ENCODE measurements at regions not wholly inside any gene's neighbourhood (a gene's known extent, or its start where the extent isn't known, plus 50 kb on each side); places are given as distances from the start of the nearest gene placed in this dataset.

DNA sequence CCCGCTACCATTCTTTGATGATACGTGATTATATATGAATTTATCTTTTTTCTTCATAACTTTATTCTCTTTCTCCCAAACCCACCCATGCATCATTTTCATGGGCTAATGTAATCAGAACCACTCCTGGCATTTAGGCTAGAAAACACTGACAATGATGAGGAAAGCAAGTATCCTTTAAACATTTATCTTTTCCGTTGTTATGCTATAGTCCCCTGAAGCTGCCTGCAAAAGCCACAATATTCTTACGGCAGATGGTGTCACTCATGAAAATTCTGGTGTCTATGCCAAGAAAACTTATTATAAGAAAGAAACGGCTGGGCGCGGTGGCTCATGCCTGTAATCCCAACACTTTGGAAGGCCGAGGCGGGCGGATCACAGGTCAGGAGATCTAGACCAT lies 221.8 kb upstream of the CTAGE1 start:
- no peak overlapping the region for H3K27ac Mint-ChIP-seq
- H3K36me3 Mint-ChIP-seq, result no peaks in the 10 kb centered on the region
- no peaks in the 10 kb centered on the region for H3K9me3 ChIP-seq
- H3K4me1 Mint-ChIP-seq, result no peaks in the 10 kb centered on the region
- H3K4me3 Mint-ChIP-seq, result no peak overlapping the region
- H3K4me3 ChIP-seq (ENCODE audit: control insufficient read depth in 1 of 2, extremely low read depth in 1 of 2, low read length in 1 of 2), result no peak overlapping the region
- DNase-seq (no peak), ATAC-seq (replicated peaks in 1 of 4) (no peak)
- CTCF ChIA-PET, result no interaction called here
- H3K27me3 Mint-ChIP-seq, result peaks cover 0 to 10% of the 10 kb centered on the region in 2 donors
- H3K27me3 ChIP-seq (replicated peaks in 1 of 2; ENCODE audit: control insufficient read depth in 2 of 2, extremely low read depth in 1 of 2, insufficient read depth in 2 of 2, low read length in 1 of 2), result peaks cover 0 to under 1% of the 10 kb centered on the region in 2 experiments
- no peak overlapping the region for H3K27ac ChIP-seq (ENCODE audit: low read length)
- no peaks in the 10 kb centered on the region for H3K4me1 ChIP-seq (ENCODE audit: control insufficient read depth in 1 of 2, extremely low read depth in 1 of 2, insufficient read depth in 2 of 2, low read length in 2 of 2)
- peaks cover 7 to 22% (median 8%) of the 10 kb centered on the region in 3 donors for H3K9me3 Mint-ChIP-seq
- WGBS (ENCODE audit: insufficient coverage), result no CpG with 5 or more reads among the region's 10 CpGs
- POLR2A ChIA-PET, result no interaction called here
- H3K36me3 ChIP-seq (ENCODE audit: control insufficient read depth in 2 of 2, extremely low read depth in 1 of 2, insufficient read depth in 1 of 2, low read length in 1 of 2), result no peaks in the 10 kb centered on the region

DNA sequence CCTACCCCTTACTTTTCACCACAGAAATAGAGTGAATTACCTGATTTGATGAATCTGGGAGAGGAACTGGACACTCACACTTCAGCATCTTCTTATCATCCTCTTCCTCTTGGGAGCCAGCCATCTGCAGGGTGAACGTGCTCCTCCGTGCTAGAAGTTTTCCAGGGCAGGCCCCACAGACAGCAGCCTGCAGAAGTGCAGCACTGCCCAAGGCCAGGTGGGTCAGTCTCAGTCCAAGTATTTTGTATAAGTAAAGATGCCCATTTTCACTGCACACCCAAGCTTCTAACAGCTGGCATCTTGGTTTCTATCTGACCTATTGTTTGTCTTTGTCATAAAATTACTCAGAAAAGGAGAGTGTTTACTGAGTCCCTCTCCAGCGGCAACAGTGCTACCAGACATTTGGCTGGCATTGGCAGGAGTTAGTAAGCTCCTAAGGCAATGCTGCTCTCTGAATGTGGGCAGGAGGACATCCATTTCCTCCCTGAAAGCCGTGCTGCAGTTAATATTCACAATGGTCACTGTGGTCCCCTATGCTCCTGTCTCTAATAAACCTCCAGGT lies 222.6 kb upstream of the CTAGE1 start:
- Histone ChIP-seq H3K4me1 (ENCODE audit: control insufficient read depth in 1 of 2, extremely low read depth in 1 of 2, insufficient read depth in 2 of 2, low read length in 2 of 2) (no peaks in the 10 kb centered on the region), H3K27ac (ENCODE audit: low read length) (no peak overlapping the region), H3K27me3 (replicated peaks in 1 of 2; ENCODE audit: control insufficient read depth in 2 of 2, extremely low read depth in 1 of 2, insufficient read depth in 2 of 2, low read length in 1 of 2) (no peaks in the 10 kb centered on the region), H3K4me3 (ENCODE audit: control insufficient read depth in 1 of 2, extremely low read depth in 1 of 2, low read length in 1 of 2) (no peak overlapping the region), H3K9me3 (no peaks in the 10 kb centered on the region), H3K36me3 (ENCODE audit: control insufficient read depth in 2 of 2, extremely low read depth in 1 of 2, insufficient read depth in 1 of 2, low read length in 1 of 2) (no peaks in the 10 kb centered on the region)
- POLR2A ChIA-PET, result interaction anchor here in 1 of 2 donors (1.2 kb wide), 1 partner anchor 9 kb away, joined by 10 read pairs; no protein-coding TSS in a partner anchor
- DNase-seq (no peak), ATAC-seq (replicated peaks in 1 of 4) (no peak)
- CTCF ChIA-PET, result no interaction called here
- H3K27me3 Mint-ChIP-seq, result peaks cover 0 to 8% of the 10 kb centered on the region in 2 donors
- 80% methylated on average over 2 of the region's 4 CpGs for WGBS (ENCODE audit: insufficient coverage)
- no peaks in the 10 kb centered on the region for H3K36me3 Mint-ChIP-seq
- peaks cover 6 to 20% (median 7%) of the 10 kb centered on the region in 3 donors for H3K9me3 Mint-ChIP-seq
- H3K4me3 Mint-ChIP-seq, result no peak overlapping the region
- no peaks in the 10 kb centered on the region for H3K4me1 Mint-ChIP-seq
- no peak overlapping the region for H3K27ac Mint-ChIP-seq

DNA sequence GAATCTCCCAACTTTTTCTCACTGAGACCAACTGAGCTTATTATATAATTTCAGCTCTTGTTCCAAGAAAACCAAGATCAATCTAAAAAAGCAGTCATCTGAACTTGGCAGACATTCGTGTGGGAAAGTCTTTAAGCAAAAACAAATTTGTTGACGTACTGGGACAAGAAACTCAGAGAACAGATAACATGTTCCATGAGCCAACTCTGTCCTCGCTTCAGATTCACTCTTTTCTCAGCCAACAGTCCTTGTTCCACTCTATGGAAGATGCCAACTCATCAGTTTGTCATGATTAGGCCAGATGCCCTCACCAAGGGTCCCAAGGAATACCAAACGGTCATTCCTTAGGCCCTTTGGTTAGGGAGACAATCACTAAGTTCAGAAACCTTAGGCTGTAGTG lies 224.2 kb upstream of the CTAGE1 start:
- Histone ChIP-seq H3K4me3 (ENCODE audit: control insufficient read depth in 1 of 2, extremely low read depth in 1 of 2, low read length in 1 of 2) (no peak overlapping the region), H3K36me3 (ENCODE audit: control insufficient read depth in 2 of 2, extremely low read depth in 1 of 2, insufficient read depth in 1 of 2, low read length in 1 of 2) (no peaks in the 10 kb centered on the region), H3K4me1 (ENCODE audit: control insufficient read depth in 1 of 2, extremely low read depth in 1 of 2, insufficient read depth in 2 of 2, low read length in 2 of 2) (no peaks in the 10 kb centered on the region), H3K27me3 (replicated peaks in 1 of 2; ENCODE audit: control insufficient read depth in 2 of 2, extremely low read depth in 1 of 2, insufficient read depth in 2 of 2, low read length in 1 of 2) (no peaks in the 10 kb centered on the region), H3K27ac (ENCODE audit: low read length) (no peak overlapping the region), H3K9me3 (no peaks in the 10 kb centered on the region)
- no peak for DNase-seq
- POLR2A ChIA-PET, result no interaction called here
- H3K9me3 Mint-ChIP-seq, result peaks cover 4 to 13% (median 4%) of the 10 kb centered on the region in 3 donors
- 79% methylated on average over 4 of the region's 4 CpGs for WGBS (ENCODE audit: insufficient coverage)
- no peaks in the 10 kb centered on the region for H3K4me1 Mint-ChIP-seq
- H3K4me3 Mint-ChIP-seq, result no peak overlapping the region
- no peak for ATAC-seq (replicated peaks in 1 of 4)
- no peak overlapping the region for H3K27ac Mint-ChIP-seq
- peaks cover 0 to 3% of the 10 kb centered on the region in 2 donors for H3K27me3 Mint-ChIP-seq
- CTCF ChIA-PET, result no interaction called here
- H3K36me3 Mint-ChIP-seq, result no peaks in the 10 kb centered on the region

DNA sequence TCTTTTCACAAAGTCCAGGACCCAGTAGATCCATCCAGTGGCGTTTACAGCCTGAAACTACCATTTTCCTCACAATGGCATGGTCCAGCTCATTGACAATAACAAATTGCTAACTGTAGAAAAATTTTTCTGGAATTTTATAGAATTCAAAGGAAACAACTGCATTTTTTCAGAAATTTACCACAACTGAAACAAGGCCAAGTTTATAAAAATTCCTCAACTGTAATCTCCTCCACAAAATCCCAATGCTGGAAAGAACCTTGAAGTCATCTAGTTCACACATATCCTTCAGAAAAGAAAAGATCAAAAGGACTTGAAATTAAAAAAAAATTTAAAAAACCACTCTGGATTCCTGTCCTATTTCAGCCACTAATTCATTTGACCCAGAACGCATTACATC lies 226.0 kb upstream of the CTAGE1 start:
- Histone ChIP-seq H3K36me3 (ENCODE audit: control insufficient read depth in 2 of 2, extremely low read depth in 1 of 2, insufficient read depth in 1 of 2, low read length in 1 of 2) (no peaks in the 10 kb centered on the region), H3K9me3 (no peaks in the 10 kb centered on the region), H3K4me1 (ENCODE audit: control insufficient read depth in 1 of 2, extremely low read depth in 1 of 2, insufficient read depth in 2 of 2, low read length in 2 of 2) (no peaks in the 10 kb centered on the region), H3K4me3 (ENCODE audit: control insufficient read depth in 1 of 2, extremely low read depth in 1 of 2, low read length in 1 of 2) (no peak overlapping the region), H3K27me3 (replicated peaks in 1 of 2; ENCODE audit: control insufficient read depth in 2 of 2, extremely low read depth in 1 of 2, insufficient read depth in 2 of 2, low read length in 1 of 2) (no peaks in the 10 kb centered on the region), H3K27ac (ENCODE audit: low read length) (no peak overlapping the region)
- no peaks in the 10 kb centered on the region for H3K36me3 Mint-ChIP-seq
- ChIA-PET CTCF (interaction anchor here in 1 of 2 donors (0.5 kb wide), 1 partner anchor 279 kb away, joined by 7 read pairs; no protein-coding TSS in a partner anchor), POLR2A (no interaction called here)
- ATAC-seq (replicated peaks in 1 of 4), result no peak
- no CpG with 5 or more reads among the region's 2 CpGs for WGBS (ENCODE audit: insufficient coverage)
- H3K27ac Mint-ChIP-seq, result no peak overlapping the region
- no peaks in the 10 kb centered on the region for H3K4me1 Mint-ChIP-seq
- no peak for DNase-seq
- H3K27me3 Mint-ChIP-seq, result no peaks in the 10 kb centered on the region
- no peak overlapping the region for H3K4me3 Mint-ChIP-seq
- H3K9me3 Mint-ChIP-seq, result peaks cover 0 to 4% (median 0%) of the 10 kb centered on the region in 3 donors

DNA sequence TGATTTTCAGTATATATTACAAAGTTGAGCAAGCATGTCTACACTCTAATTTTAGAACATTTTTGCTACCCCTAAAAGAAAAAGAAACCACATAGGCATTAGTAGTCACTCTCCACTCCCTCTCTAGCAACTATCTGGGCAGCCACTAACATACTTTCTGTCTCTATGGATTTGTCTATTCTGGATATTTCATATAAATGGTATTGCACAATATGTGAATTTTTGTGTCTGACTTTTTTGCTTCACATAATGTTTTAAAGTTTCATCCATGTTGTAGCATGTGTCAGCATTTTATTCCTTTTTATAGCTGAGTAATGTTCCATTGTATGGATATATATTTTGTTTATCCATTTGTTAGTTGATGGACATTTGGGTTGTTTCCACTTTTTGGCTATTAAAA lies 232.5 kb upstream of the CTAGE1 start:
- Histone ChIP-seq H3K27ac (ENCODE audit: low read length) (no peak overlapping the region), H3K4me1 (ENCODE audit: control insufficient read depth in 1 of 2, extremely low read depth in 1 of 2, insufficient read depth in 2 of 2, low read length in 2 of 2) (no peaks in the 10 kb centered on the region), H3K4me3 (ENCODE audit: control insufficient read depth in 1 of 2, extremely low read depth in 1 of 2, low read length in 1 of 2) (no peak overlapping the region), H3K9me3 (no peaks in the 10 kb centered on the region), H3K36me3 (ENCODE audit: control insufficient read depth in 2 of 2, extremely low read depth in 1 of 2, insufficient read depth in 1 of 2, low read length in 1 of 2) (no peaks in the 10 kb centered on the region), H3K27me3 (replicated peaks in 1 of 2; ENCODE audit: control insufficient read depth in 2 of 2, extremely low read depth in 1 of 2, insufficient read depth in 2 of 2, low read length in 1 of 2) (no peaks in the 10 kb centered on the region)
- H3K4me1 Mint-ChIP-seq, result no peaks in the 10 kb centered on the region
- DNase-seq, result no peak
- H3K36me3 Mint-ChIP-seq, result no peaks in the 10 kb centered on the region
- ChIA-PET CTCF (no interaction called here), POLR2A (interaction anchor here in 1 of 2 donors (0.6 kb wide), 1 partner anchor 25 kb away, joined by 3 read pairs; no protein-coding TSS in a partner anchor)
- H3K4me3 Mint-ChIP-seq, result no peak overlapping the region
- peaks cover 3 to 4% of the 10 kb centered on the region in 2 donors for H3K27me3 Mint-ChIP-seq
- peaks cover 4 to 24% (median 7%) of the 10 kb centered on the region in 3 donors for H3K9me3 Mint-ChIP-seq
- no peak for ATAC-seq (replicated peaks in 1 of 4)
- H3K27ac Mint-ChIP-seq, result no peak overlapping the region

DNA sequence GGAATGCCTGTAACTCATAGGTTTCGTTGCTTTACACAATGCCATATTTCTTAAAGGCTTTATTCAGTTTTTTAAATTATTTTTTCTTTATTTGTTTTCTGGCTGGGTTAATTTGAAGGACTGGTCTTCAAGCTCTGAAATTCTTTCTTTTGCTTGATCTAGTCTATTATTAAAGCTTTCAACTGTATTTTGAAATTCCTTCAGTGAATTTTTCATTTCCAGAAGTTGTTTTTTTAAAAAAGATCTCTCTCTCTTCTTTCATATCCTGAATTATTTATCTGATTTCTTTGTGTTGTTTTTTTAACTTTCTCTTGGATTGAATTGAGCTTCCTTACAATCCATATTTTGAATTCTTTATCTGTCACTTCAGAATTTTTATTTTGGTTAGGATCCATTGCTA lies 239.9 kb upstream of the CTAGE1 start:
- no peaks in the 10 kb centered on the region for H3K9me3 ChIP-seq
- no peak overlapping the region for H3K4me3 ChIP-seq (ENCODE audit: control insufficient read depth in 1 of 2, extremely low read depth in 1 of 2, low read length in 1 of 2)
- Mint-ChIP-seq H3K9me3 (peaks cover 20 to 48% (median 27%) of the 10 kb centered on the region in 3 donors), H3K4me3 (no peak overlapping the region), H3K36me3 (no peaks in the 10 kb centered on the region), H3K27me3 (peaks cover 11 to 13% of the 10 kb centered on the region in 2 donors), H3K27ac (no peak overlapping the region), H3K4me1 (no peaks in the 10 kb centered on the region)
- no peak for DNase-seq
- no peak for ATAC-seq (replicated peaks in 1 of 4)
- H3K27me3 ChIP-seq (replicated peaks in 1 of 2; ENCODE audit: control insufficient read depth in 2 of 2, extremely low read depth in 1 of 2, insufficient read depth in 2 of 2, low read length in 1 of 2), result no peaks in the 10 kb centered on the region
- ChIA-PET POLR2A (no interaction called here), CTCF (no interaction called here)
- no peaks in the 10 kb centered on the region for H3K4me1 ChIP-seq (ENCODE audit: control insufficient read depth in 1 of 2, extremely low read depth in 1 of 2, insufficient read depth in 2 of 2, low read length in 2 of 2)
- no peak overlapping the region for H3K27ac ChIP-seq (ENCODE audit: low read length)
- no peaks in the 10 kb centered on the region for H3K36me3 ChIP-seq (ENCODE audit: control insufficient read depth in 2 of 2, extremely low read depth in 1 of 2, insufficient read depth in 1 of 2, low read length in 1 of 2)
- no CpG with 5 or more reads among the region's 1 CpG for WGBS (ENCODE audit: insufficient coverage)

DNA sequence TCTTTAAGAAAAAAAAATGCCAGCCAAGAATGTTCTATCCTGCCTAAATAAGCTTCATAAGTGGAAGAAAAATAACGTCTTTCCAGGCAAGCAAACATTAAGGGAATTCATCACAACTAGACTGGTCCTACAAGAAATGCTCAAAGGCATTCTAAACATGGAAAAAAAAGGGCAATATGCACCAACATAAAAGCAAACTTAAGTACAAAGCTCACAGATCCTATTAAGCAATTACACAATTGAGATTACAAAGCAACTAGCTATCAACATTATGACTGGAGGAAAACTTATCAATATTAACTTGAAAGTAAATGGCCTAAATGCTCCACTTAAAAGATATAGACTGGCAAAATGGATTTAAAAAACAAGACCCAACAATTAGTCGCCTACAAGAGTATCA lies 240.6 kb upstream of the CTAGE1 start:
- no peak for ATAC-seq (replicated peaks in 1 of 4)
- H3K4me3 ChIP-seq (ENCODE audit: control insufficient read depth in 1 of 2, extremely low read depth in 1 of 2, low read length in 1 of 2), result no peak overlapping the region
- no peaks in the 10 kb centered on the region for H3K4me1 Mint-ChIP-seq
- no CpG with 5 or more reads among the region's 2 CpGs for WGBS (ENCODE audit: insufficient coverage)
- H3K27ac Mint-ChIP-seq, result no peak overlapping the region
- H3K4me3 Mint-ChIP-seq, result no peak overlapping the region
- ChIA-PET POLR2A (no interaction called here), CTCF (no interaction called here)
- no peaks in the 10 kb centered on the region for H3K36me3 Mint-ChIP-seq
- H3K4me1 ChIP-seq (ENCODE audit: control insufficient read depth in 1 of 2, extremely low read depth in 1 of 2, insufficient read depth in 2 of 2, low read length in 2 of 2), result no peaks in the 10 kb centered on the region
- DNase-seq, result no peak
- H3K36me3 ChIP-seq (ENCODE audit: control insufficient read depth in 2 of 2, extremely low read depth in 1 of 2, insufficient read depth in 1 of 2, low read length in 1 of 2), result no peaks in the 10 kb centered on the region
- no peaks in the 10 kb centered on the region for H3K27me3 ChIP-seq (replicated peaks in 1 of 2; ENCODE audit: control insufficient read depth in 2 of 2, extremely low read depth in 1 of 2, insufficient read depth in 2 of 2, low read length in 1 of 2)
- H3K9me3 Mint-ChIP-seq, result peaks cover 27 to 46% (median 31%) of the 10 kb centered on the region in 3 donors
- peaks cover 11 to 13% of the 10 kb centered on the region in 2 donors for H3K27me3 Mint-ChIP-seq
- no peak overlapping the region for H3K27ac ChIP-seq (ENCODE audit: low read length)
- H3K9me3 ChIP-seq, result no peaks in the 10 kb centered on the region
